ENCODE measurements at regions not wholly inside any gene's neighbourhood (a gene's known extent, or its start where the extent isn't known, plus 50 kb on each side); places are given as distances from the start of the nearest gene placed in this dataset.

GRCh38 chr16:47787696-47788095, 326.6 kb downstream of the PHKB start:
- TF ChIP-seq CTCF (conservative IDR thresholded peaks at IDR 0.05; ENCODE audit: low read length), result no peak
- no peak for TF ChIP-seq EZH2phosphoT487 (IDR thresholded peaks at IDR 0.05; ENCODE audit: borderline replicate concordance, low read depth, low read length)

Data from OCI-LY7 (cell line).